Activated CD8-positive, alpha-beta T cell treated with anti-CD3 and anti-CD28 coated beads for 36 hours (primary cell): ENCODE measurements at regions not wholly inside any gene's neighbourhood (a gene's known extent, or its start where the extent isn't known, plus 50 kb on each side); places are given as distances from the start of the nearest gene placed in this dataset.
"Not testable (repeated sequence)": the region's sequence is repeated elsewhere in the genome, so short reads cannot be mapped to it uniquely, and the experiment has no call there.

ENCODE experiments used
- ATAC-seq: fragments of 200-7000 bp; cut with Tn5 transposase; one replicate; pipeline ENCODE4 v1.10.0; 2021; ENCODE audit warnings: mild to moderate bottlenecking, moderate library complexity
- CTCF ChIA-PET: fragments of 350-600 bp; sonication (Branson Sonifier 250); formaldehyde crosslinking; loops from one replicate; lab custom pipeline; 2021; ENCODE audit warnings: antibody characterized with exemption; lab: Charles Lee
- POLR2A ChIA-PET: fragments of 350-600 bp; sonication (Branson Sonifier 250); formaldehyde crosslinking; loops from one replicate; lab custom pipeline; 2021; ENCODE audit warnings: antibody characterized with exemption; lab: Charles Lee
- DNase-seq: peaks from one replicate; pipeline ENCODE4 v3.0.0-alpha.2; 2020
- H3K27ac Mint-ChIP-seq: one replicate; pipeline ENCODE4 v1.8.0; 2021; ENCODE audit warnings: mild to moderate bottlenecking, mixed read lengths
- H3K27me3 Mint-ChIP-seq: one replicate; pipeline ENCODE4 v1.8.0; 2021; ENCODE audit warnings: mixed read lengths
- H3K36me3 Mint-ChIP-seq: one replicate; pipeline ENCODE4 v1.8.0; 2021; ENCODE audit warnings: low read depth, mixed read lengths
- H3K4me1 Mint-ChIP-seq: one replicate; pipeline ENCODE4 v1.8.0; 2021; ENCODE audit warnings: low read depth, mixed read lengths
- H3K4me3 Mint-ChIP-seq: one replicate; pipeline ENCODE4 v1.8.0; 2021; ENCODE audit warnings: mild to moderate bottlenecking, moderate library complexity, mixed read lengths
- H3K9me3 Mint-ChIP-seq: one replicate; pipeline ENCODE4 v1.8.0; 2021; ENCODE audit warnings: mixed read lengths
- intact Hi-C: fragments of 100-400 bp; cut with micrococcal nuclease; formaldehyde crosslinking; loops from one replicate; pipeline ENCODE4 v1.10.0; 2022
- TF ChIP-seq, protein P1 (sequence below): fragments of 200-600 bp; IDR thresholded peaks from one replicate; pipeline ENCODE4 v1.8.0; 2022; ENCODE audit warnings: antibody characterized with exemption, mild to moderate bottlenecking

DNA sequence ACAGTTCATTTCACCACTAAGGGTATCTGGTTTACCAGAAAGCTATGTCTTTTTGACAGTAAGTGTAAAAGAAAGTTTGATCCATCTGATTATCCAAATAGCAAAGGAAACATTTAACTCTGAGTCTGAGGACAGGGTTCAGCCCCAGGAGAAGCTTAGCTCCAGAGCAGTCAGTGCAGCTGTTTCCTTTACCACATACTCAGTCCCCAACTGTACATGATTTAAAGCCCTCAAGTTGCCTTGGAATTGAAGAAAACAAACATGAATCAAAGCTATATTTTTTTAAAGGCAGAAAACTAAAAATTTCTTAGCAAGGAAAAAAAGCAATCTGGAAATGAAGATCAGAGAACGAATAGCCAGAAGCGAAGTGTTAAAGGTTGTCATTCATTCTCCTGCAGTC lies 746.0 kb downstream of the METTL4 start:
- Mint-ChIP-seq H3K9me3 (no peaks in the 10 kb centered on the region), H3K4me3 (no peak overlapping the region), H3K27me3 (no peaks in the 10 kb centered on the region), H3K27ac (no peak overlapping the region), H3K4me1 (no peaks in the 10 kb centered on the region), H3K36me3 (no peaks in the 10 kb centered on the region)
- DNase-seq, result no peak
- ChIA-PET POLR2A (no interaction called here), CTCF (interaction anchor here (1.1 kb wide), 1 partner anchor 9 kb away, joined by 3 read pairs; no protein-coding TSS in a partner anchor)
- no peak for ATAC-seq
- intact Hi-C loops, result no loop called here
- TF ChIP-seq, protein P1, sequence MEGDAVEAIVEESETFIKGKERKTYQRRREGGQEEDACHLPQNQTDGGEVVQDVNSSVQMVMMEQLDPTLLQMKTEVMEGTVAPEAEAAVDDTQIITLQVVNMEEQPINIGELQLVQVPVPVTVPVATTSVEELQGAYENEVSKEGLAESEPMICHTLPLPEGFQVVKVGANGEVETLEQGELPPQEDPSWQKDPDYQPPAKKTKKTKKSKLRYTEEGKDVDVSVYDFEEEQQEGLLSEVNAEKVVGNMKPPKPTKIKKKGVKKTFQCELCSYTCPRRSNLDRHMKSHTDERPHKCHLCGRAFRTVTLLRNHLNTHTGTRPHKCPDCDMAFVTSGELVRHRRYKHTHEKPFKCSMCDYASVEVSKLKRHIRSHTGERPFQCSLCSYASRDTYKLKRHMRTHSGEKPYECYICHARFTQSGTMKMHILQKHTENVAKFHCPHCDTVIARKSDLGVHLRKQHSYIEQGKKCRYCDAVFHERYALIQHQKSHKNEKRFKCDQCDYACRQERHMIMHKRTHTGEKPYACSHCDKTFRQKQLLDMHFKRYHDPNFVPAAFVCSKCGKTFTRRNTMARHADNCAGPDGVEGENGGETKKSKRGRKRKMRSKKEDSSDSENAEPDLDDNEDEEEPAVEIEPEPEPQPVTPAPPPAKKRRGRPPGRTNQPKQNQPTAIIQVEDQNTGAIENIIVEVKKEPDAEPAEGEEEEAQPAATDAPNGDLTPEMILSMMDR, result no peak

DNA sequence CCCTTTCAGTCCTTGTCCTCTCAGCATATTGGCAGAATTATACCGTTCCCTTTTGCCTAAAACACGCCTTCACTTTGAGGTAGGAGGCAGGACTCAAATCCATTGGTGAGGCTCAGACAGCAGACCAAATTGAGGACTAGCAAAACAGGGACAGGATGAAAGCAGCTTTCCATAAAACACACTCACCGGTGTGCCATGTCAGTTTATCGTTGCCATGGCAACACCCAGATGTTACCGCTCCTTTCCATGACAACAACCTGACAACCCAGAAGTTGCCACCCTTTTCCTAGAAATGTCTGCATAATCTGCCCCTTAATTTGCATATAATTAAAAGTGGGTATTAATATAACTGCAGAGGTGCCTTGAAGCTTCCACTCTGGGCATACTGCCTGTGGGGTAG lies 730.4 kb downstream of the METTL4 start:
- Mint-ChIP-seq H3K36me3 (no peaks in the 10 kb centered on the region), H3K27ac (no peak overlapping the region), H3K4me1 (no peaks in the 10 kb centered on the region), H3K4me3 (no peak overlapping the region), H3K9me3 (peaks cover 5% of the 10 kb centered on the region), H3K27me3 (no peaks in the 10 kb centered on the region)
- intact Hi-C loops, result no loop called here
- TF ChIP-seq, protein P1, result no peak
- POLR2A ChIA-PET, result no interaction called here
- no peak for DNase-seq
- ATAC-seq, result no peak
- CTCF ChIA-PET, result no interaction called here

DNA sequence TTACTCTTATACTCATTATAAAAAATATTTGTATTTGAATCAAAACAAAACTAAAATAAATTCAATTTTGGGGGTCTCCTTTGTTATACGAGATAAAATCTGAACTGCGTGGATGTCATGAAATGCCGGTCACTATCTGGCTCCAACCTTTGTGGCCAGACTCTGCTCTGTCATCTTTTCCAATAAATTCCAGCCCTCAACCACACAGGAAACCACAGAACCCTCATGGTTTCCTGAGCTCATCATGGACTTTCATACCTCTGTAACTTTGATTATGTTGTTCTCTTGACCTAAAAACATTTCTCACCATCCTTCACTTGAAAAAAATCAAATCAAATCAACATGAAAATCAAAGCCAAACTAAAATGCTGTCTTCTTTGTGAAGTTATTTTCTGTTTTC lies 724.7 kb downstream of the METTL4 start:
- H3K9me3 Mint-ChIP-seq, result no peaks in the 10 kb centered on the region
- no peaks in the 10 kb centered on the region for H3K4me1 Mint-ChIP-seq
- intact Hi-C loops, result no loop called here
- H3K27me3 Mint-ChIP-seq, result peaks cover 1% of the 10 kb centered on the region
- H3K27ac Mint-ChIP-seq, result no peak overlapping the region
- POLR2A ChIA-PET, result no interaction called here
- TF ChIP-seq, protein P1, result no peak
- no peak overlapping the region for H3K4me3 Mint-ChIP-seq
- ATAC-seq, result no peak
- CTCF ChIA-PET, result no interaction called here
- DNase-seq, result no peak
- H3K36me3 Mint-ChIP-seq, result no peaks in the 10 kb centered on the region

DNA sequence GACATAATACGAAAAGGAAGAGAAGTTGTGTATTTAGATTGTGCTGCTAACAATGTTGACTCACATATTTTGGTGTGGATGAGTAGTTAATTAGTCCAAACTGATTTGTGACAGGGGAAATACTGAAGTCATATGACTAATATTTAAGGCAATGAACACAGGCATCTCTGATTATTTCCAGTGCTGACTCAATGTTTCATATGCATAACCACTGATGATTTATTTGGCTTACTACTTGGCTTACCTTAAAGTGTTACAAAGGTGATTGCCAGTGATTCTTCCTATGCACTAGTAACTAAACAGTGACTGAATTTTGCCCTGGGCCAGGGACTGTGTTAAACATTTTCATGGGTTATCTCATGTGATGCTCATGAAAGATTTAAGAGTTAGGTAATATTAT lies 722.6 kb downstream of the METTL4 start:
- intact Hi-C loops, result no loop called here
- H3K27ac Mint-ChIP-seq, result no peak overlapping the region
- TF ChIP-seq, protein P1, result no peak
- H3K9me3 Mint-ChIP-seq, result no peaks in the 10 kb centered on the region
- no peak overlapping the region for H3K4me3 Mint-ChIP-seq
- CTCF ChIA-PET, result no interaction called here
- ATAC-seq (no peak), DNase-seq (no peak)
- peaks cover 1% of the 10 kb centered on the region for H3K27me3 Mint-ChIP-seq
- H3K36me3 Mint-ChIP-seq, result no peaks in the 10 kb centered on the region
- no peaks in the 10 kb centered on the region for H3K4me1 Mint-ChIP-seq
- POLR2A ChIA-PET, result no interaction called here

DNA sequence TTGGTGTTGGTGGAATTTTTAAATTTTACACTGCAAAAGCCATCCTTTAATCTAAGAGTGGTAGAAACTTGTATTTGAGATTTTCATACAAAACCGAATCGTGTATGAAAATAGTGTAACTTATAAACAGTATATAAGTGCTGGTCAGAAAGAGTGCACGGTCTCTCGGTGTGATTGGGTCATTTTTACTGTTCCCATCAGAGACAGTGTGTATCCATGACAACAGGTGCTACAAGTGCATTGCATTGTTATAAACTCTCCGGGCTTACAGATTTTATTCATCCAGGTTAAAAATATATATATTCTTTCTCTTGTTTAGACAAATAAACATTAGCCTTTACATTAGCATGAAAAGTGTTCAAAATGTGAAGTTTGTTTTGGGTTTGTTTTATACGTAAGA lies 721.9 kb downstream of the METTL4 start:
- ATAC-seq, result no peak
- intact Hi-C loops, result no loop called here
- Mint-ChIP-seq H3K9me3 (no peaks in the 10 kb centered on the region), H3K36me3 (no peaks in the 10 kb centered on the region), H3K4me3 (no peak overlapping the region), H3K4me1 (no peaks in the 10 kb centered on the region), H3K27ac (no peak overlapping the region), H3K27me3 (peaks cover 1% of the 10 kb centered on the region)
- ChIA-PET POLR2A (no interaction called here), CTCF (no interaction called here)
- DNase-seq, result no peak
- TF ChIP-seq, protein P1, result no peak

DNA sequence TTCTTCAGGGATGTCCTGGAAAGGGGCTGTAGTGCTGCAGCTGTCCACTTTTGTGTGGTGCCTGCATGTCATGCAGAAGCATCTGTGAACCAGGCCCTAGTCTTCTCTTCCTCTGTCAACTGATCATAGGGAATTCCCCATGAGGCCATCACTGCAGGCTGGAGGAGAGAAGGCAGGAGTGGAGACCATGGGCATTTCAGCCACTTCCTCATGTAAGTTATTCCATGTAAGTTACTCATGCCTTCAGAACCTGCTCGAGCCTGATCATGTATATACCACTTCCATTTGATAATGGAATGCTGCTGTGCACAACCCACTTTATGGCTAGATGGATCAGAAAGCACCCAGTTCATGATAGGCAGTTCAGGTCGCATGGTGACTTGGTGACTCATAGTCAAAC lies 714.0 kb downstream of the METTL4 start:
- DNase-seq, H3K27ac Mint-ChIP-seq, ATAC-seq, H3K9me3 Mint-ChIP-seq, intact Hi-C loops, H3K4me3 Mint-ChIP-seq, POLR2A ChIA-PET, H3K36me3 Mint-ChIP-seq, H3K4me1 Mint-ChIP-seq, H3K27me3 Mint-ChIP-seq, CTCF ChIA-PET: not testable (repeated sequence)
